GM20431 (cell line): ENCODE measurements at regions not wholly inside any gene's neighbourhood (a gene's known extent, or its start where the extent isn't known, plus 50 kb on each side); places are given as distances from the start of the nearest gene placed in this dataset.
"Not testable (repeated sequence)": the region's sequence is repeated elsewhere in the genome, so short reads cannot be mapped to it uniquely, and the experiment has no call there.

ENCODE experiments used
- in situ Hi-C: fragments of 300-500 bp; cut with MseI, MboI; formaldehyde crosslinking; loops from one replicate; pipeline ENCODE4 v1.15.0; 2020; ENCODE audit warnings: low sequenced_read_pairs; ENCODE audit not compliant: unreplicated experiment

DNA sequence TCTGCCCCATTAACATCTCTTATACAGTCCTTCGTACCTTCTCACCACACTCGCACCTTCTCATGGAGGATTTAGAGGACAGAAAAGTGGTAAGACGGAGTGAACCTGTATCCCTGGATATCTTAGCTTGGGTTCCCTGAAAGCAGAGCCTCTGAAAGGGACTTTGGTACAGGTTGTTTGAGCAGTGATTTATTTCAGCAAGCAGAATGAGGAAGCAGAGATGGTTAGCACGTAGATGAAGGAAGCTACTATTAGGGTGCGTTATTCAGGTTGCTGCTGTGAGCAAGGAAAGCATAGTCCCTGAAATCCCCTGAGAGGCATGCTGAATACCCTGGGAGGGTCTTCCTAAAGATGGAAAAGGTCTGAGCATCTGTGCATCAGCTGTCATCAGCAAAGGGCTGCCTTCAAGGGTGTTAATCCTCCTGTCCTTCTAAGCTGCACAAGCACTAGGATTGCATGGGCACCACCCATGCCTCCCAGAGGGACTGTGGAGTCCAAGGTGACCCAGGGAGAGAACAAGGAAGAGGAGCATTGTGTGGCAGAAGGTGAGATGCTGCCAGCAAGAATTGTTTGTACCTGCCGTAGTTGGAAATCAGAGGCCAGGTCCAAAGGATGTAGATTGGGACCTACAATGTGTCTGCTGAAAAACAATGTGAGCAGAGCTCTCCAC lies 273.7 kb downstream of the RASEF start:
- in situ Hi-C loops, result no loop called here

DNA sequence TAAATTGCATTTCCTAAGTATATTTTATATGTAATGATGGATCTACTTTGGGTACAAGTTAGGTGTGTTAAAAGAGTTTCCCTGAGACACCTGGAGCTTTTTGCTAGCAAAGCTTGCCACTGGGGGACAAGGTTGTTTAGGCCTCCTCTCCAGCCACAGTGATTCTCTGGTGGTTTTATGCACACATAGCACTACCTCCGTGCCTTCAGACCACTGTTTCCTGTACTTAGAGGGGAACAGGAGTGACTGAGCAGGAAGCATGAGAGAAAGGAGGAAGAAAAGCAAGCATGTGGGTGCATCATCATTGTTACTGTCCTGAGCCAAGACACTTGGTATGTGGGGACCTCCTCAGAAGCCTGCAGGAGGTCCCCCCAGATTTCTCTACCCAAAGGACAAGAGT lies 272.1 kb downstream of the RASEF start:
- in situ Hi-C loops, result no loop called here

DNA sequence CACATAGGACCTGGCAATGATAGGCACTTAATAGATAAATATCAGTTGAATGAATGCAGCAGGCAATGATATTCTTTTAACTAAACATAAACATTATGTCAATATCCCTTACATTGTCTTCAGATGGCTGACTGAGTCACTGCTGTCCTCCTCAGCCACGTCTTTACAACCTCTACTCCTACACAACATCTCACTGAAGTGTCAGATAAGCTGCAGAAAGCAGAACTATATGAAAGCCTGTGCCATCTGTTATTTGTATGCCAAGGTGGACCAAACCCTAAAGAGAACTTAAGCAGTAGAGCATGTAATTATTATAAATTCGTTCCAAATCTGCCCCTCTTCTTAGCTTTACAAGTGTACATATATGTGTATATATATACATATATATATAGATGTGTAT lies 271.2 kb downstream of the RASEF start:
- in situ Hi-C loops, result no loop called here

DNA sequence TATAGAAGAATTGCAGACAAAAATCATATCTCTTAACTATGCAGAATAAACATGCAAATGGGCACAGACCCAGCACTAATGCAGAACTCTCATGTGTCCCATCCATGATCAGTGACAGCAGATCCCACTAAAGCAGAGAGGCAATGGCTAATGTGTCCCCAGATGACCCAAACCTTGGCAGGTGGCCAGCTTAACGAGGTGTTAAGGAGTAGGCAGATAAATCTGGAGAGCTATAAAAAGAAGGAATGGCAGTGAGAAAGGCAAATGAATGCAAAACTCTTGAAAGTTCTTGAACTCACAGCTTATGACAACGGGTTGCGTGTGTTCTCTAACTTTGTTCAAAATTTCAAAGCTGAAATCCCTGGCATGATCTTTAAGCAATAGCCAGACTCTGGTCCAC lies 265.4 kb downstream of the RASEF start:
- in situ Hi-C loops, result no loop called here

DNA sequence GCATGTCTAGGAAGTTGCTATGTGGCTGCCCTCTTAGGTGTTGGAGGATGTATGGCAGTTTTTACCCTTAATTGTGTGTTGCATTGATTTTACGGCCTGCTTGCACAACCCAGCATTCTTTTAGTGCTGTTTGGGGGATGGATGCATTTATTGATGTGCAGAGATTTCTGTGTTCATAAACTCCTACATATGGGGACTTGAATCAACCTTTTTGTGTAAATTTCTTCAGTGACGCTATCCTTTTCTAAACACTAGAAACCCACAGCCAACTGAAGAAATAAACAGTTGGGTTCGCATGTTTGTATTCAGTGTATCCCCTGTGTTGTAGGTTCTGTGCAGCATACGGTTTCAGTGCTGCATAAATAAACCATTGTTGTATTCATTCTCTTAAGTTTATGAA lies 263.7 kb downstream of the RASEF start:
- in situ Hi-C loops, result no loop called here

DNA sequence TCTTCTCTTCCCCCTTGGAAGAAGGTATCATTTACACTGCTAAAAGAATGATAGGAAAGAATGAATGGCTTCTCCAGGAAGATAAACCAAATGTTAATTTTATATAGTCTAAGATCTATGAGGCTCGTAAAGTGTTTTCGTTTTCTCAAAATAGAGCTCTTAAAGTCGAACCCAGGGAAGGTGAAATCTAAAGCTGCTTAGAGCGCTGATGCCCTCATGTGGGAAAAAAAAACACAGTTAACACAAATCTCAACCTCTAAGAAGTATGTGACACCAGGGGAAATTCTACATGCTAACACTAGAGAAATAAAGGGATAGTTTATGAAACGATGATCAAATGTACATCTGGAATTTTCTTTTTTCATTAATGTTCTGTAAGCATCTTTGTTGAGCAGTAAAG lies 257.9 kb downstream of the RASEF start:
- in situ Hi-C loops, result no loop called here

DNA sequence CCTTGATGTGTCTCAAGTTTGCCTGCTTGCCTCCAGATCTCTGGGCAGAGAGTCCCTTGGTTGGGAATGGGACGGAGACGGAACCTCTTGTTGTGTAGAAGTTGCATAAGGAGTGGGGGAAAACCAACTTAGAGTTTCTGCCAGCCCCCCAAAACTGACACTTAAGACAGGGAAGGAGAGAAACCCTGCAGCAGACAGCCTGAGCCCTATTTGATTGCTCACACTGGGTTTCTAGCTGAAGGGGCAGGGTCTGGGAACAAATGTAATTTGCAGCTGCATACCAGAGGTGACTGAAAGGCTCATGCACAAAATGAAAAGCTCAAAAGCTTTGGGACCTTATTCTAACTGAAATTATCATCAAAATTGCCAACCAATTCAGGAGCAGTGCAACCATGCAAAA lies 254.5 kb downstream of the RASEF start:
- in situ Hi-C loops, result no loop called here

DNA sequence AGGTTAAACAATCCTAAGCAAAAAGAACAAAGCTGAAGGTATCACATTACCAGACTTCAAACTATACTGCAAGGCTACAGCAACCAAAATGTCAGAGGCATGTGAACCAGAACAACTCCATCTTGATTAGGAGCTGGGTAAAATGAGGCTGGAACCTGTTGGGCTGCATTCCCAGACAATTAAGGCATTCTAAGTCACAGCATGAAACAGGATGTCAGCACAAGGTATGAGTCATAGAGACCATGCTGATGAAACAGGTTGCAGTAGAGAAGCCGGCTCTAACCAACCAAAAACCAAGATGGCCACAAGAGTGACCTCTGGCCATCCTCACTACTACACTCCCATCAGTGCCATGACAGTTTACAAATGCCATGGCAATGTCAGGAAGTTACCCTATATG lies 252.0 kb downstream of the RASEF start:
- in situ Hi-C loops, result no loop called here

DNA sequence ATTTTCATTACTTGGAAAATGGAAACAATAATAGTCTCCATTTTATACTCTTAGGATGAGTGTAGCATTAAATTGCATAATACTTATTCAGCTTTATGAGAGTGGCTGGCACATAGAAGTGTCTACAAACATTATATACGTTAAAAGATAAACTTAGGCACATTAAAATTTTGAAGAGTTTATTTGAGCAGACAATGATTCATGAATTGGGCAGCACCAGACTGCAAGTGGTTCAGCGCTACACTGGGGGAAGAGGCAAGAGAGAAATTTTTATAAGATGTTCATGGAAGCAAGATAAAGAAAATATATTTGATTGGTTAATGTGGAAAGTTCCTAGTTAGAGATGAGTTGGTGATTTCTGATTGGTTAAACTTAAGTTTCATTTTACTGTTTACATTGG lies 243.7 kb downstream of the RASEF start:
- in situ Hi-C loops, result no loop called here

DNA sequence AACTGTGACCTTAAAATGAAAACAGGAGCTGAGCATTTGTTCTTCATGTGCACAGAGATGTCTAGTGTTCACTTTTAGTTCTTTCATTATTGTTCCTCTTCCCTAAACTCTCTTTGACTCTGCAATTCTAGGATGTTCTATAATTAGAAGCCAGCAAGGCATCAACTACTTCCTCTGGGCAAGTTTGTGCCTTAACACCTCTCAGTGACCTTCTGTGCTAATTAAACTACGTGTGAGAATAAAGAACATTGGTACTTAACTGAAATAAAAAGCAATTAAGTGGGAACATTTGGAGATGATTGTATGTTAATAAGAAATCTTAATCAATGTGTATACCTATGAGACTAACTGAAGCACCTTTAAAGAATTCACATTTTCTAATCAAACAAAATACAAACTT lies 242.8 kb downstream of the RASEF start:
- in situ Hi-C loops, result no loop called here

DNA sequence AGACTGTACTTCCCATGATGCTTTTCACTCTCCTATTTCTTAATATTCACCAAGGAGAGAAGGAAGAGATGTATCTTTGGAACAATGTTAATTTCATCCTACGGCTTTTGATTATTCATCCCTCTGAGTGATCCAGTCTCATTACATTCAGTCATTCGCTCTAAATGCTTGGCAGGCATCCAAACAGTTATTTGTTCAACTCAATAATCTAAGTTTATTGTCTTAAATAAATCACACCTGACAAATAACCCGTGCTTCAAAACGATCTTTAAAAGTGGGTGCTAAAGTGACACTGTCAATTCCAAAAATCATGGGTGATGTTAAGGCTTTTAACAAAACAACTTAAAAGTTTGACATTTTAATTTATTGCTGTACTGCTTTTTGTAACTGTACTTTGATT lies 233.1 kb downstream of the RASEF start:
- in situ Hi-C loops, result no loop called here

DNA sequence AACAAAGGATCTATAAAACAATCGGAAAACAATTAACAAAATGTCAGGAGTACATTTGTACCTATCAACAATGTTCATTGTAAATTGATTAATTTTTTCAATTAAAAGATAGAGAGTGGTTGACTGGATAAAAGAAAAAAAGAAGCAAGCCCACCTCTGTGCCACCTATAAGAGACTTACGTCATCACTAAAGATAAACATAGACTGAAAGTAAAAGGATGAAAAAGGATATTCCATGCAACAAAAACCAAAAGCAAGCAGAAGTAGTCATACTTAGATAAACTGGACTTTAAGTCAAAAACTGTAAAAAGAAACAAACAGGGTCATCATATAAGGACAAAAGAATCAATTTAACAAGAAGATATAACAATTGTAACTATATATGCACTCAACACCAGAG lies 197.4 kb downstream of the RASEF start:
- in situ Hi-C loops, result no loop called here

DNA sequence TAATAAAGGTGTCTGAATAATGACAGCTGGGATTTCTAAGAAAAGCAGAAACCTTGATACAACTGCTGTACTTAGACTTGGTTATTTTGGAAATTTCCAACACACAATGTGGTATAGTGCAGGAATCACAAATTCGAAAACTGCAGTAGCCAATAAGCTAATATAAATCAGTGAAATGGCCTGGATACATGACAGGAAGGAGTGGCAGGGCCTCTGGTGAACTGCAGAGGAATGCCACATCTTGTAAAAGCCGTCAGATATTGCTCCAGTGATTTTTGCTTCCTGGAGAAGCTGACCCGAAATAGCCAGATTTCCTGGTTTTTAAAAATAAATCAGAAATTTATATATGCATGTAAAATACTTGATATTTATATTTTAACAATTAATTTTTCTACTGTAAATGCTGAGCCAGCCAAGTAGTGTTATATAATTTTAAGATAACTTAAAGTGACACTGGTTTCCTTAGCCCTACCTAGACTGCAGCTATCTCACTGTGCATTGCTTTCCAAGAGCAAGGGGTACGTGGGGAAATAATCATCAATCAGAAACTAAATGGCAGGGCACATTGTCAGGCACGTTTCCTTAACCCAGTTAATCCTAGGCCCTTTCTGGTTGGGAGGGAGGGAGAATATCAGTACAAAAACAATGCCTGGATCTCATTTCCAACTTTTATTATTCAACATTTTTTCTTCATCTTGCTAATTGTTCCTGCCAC lies 182.4 kb downstream of the RASEF start:
- in situ Hi-C loops, result no loop called here

DNA sequence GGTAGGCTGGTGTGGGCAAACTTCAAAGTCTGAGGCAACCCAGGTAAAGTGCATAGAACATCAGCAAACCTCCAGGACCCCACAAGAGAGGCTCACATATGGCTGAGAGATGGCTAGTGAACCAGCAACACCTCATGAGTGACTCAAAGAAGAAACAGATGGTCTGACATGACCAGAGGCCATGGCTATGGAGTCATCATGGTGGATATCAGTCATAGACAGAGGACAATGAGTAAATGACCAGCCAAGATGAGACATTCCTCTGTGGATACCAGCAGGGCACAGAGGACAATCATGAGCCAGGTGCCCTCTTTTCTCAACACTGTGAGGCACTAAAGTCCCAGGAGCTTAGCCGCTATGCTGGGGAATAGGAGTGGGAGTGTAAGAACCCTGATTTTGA lies 180.8 kb downstream of the RASEF start:
- in situ Hi-C loops, result no loop called here

DNA sequence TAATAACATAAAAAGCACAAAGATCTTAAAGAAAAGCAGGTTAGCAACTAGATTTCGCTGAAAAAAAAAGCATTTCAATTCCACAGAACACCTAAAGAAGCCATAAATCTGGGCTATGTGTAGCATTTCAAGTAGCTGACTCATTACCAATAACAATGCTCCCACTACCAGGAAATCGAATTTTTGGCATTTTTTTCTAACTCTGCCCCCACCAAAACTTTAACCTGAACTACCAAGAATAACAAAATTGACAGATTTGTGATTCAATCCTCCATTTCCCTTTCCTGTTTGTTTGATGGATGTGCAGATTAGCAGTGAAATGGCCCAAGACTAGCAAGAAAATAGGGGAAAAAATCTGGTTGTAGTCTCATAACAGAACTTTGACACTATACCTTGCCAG lies 180.2 kb downstream of the RASEF start:
- in situ Hi-C loops, result no loop called here

DNA sequence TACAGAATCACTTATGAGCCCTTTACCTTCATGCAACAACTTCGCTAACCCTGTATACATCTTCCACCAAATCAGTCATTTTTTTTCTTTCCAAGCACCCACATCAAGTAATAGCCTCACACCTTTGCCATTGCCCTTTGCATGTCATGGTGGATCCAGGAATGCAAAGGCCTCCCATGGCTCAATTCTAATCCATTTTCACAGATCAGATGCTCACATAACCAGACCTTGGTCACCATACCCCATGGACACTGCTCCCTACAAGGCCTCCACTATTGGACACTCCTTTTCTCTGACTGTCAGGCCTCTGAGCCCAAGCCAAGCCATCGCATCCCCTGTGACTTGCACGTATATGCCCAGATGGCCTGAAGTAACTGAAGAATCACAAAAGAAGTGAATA lies 179.5 kb downstream of the RASEF start:
- in situ Hi-C loops, result no loop called here

DNA sequence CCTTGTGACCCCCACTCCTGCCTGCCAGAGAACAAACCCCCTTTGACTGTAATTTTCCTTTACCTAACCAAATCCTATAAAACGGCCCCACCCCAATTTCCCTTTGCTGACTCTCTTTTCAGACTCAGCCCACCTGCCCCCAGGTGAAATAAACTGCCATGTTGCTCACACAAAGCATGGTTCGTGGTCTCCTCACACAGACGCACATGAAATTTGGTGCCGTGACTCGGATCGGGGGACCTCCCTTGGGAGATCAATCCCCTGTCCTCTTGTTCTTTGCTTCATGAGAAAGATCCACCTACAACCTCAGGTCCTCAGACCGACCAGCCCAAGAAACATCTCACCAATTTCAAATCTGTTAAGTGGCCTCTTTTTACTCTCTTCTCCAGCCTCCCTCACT lies 179.0 kb downstream of the RASEF start:
- in situ Hi-C loops, result not testable (repeated sequence)

DNA sequence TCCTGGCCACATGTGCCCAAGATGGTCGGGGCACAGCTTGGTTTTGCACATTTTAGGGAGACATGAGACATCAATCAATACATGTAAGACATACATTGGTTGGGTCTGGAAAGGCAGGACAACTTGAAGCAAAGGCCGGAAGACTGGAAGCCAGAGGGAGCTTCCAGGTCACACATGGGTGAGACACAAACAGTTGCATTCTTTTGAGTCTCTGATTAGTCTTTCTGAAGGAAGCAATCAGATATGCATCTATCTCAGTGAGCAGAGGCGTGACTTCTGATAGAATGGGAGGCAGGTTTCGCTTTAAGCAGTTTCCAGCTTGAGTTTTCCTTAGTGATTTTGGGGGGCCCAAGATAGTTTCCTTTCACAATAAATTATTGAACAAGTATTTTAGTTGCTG lies 172.5 kb downstream of the RASEF start:
- in situ Hi-C loops, result no loop called here

DNA sequence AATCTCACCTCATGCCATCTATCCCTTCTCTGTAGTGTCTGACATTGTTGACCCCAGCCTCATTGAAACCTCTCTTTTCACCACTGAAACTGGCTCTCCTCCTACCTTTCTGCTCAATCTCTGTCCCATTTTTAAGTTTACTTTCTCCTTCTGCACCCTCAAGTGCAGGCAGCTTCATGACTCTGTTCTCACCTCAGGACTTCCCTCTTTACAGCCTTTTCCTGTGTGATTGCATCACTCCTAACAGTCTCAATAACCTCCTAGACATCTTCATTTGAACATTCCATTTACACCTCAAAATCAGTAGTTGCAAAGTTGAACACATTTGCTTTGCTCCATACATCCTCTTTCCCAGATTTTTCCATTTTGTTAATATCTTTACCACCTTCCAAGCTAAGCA lies 172.1 kb downstream of the RASEF start:
- in situ Hi-C loops, result no loop called here

DNA sequence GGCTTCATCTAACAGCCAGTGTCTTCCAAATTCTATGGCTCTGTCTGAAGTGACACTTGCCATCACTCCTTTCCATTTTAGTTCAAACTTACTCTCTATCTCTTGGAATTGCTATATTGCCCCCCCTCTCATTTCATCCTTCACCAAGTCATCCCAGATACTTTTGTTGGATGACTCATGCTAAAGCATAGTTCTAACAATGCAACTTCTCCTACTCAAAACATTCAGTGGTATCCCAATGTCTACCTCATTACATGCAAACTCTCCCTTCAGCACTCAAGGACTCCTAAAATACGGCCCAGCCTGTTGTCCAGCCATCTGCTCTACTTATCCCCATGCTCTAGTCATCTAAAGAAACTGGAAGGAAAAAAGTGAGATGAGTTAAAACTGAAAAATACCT lies 171.6 kb downstream of the RASEF start:
- in situ Hi-C loops, result no loop called here

DNA sequence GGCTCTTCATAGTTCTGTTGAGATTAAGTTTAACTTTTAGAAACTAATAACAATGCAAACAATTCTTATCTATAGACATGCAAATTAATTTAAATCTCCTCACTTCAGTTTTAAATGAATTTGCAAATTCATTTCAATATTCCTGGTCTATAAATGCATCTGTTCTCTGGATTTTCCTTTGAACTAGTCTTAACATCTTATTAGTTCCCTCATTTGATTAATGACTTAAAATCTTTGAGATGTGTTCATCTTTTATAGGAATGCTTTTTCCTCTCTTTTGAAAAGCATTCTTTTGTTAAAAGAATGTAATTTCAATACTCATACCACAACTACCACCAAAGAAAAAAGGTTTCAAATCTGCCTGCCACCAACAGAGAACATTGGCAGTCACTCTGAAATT lies 169.4 kb downstream of the RASEF start:
- in situ Hi-C loops, result no loop called here

DNA sequence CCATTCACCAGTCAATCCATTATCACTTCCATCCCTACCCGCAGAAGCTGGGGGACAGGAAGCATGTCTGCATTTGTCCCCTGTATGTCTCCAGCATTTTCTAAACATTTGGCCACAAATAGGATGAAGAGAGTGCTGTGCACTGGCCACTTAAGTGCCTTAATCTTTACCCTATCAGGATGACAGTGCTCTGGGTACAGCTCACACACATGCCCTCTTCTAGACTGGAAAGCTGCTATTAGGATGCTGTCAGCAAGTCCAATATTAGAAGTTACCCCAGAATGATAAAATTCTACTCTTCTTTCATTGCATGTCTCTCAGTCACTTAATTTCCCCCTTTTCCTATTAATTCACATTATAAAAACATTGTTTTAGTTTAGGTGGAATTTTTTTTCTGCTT lies 168.4 kb downstream of the RASEF start:
- in situ Hi-C loops, result no loop called here
